Keratinocyte (primary cell): ENCODE measurements at regions not wholly inside any gene's neighbourhood (a gene's known extent, or its start where the extent isn't known, plus 50 kb on each side); places are given as distances from the start of the nearest gene placed in this dataset.

Experiments used
- DNase-seq: peaks from one replicate; pipeline ENCODE4 v3.0.0-alpha.2; 2011; ENCODE audit warnings: low read depth, missing footprints, low spot score
- FAIRE-seq: peaks from 2 replicates; lab custom pipeline; 2011; peaks lifted over from hg19 to GRCh38; lab: Jason Lieb, UNC
- H2AFZ ChIP-seq: 2 replicates; pipeline ENCODE4 v1.6.0; 2012; ENCODE audit warnings: low read length, control low read depth, inconsistent platforms; ENCODE audit not compliant: control insufficient read depth
- H3K27ac ChIP-seq: 2 replicates; pipeline ENCODE4 v1.5.1; 2011; ENCODE audit warnings: low read length; ENCODE audit not compliant: control insufficient read depth, insufficient read depth
- H3K27me3 ChIP-seq: 3 replicates; pipeline ENCODE4 v1.6.0; 2011; ENCODE audit warnings: low read length; ENCODE audit not compliant: control insufficient read depth, insufficient read depth; ENCODE audit errors: extremely low read depth
- H3K36me3 ChIP-seq, 2 experiments: 2 replicates in 1 of 2; 3 replicates in 1 of 2; pipeline ENCODE4 v1.5.1; 2011; ENCODE audit warnings: low read length in 2 of 2, mild to moderate bottlenecking in 1 of 2; ENCODE audit not compliant: control insufficient read depth in 2 of 2, insufficient read depth in 2 of 2; ENCODE audit errors: extremely low read depth in 1 of 2
- H3K4me1 ChIP-seq: 3 replicates; pipeline ENCODE4 v1.5.1; 2011; ENCODE audit warnings: low read length; ENCODE audit not compliant: control insufficient read depth, insufficient read depth; ENCODE audit errors: extremely low read depth
- H3K4me2 ChIP-seq: 3 replicates; pipeline ENCODE4 v1.6.0; 2011; ENCODE audit warnings: low read depth, low read length; ENCODE audit not compliant: control insufficient read depth, insufficient read depth; ENCODE audit errors: extremely low read depth
- H3K4me3 ChIP-seq, 3 experiments: fragments of 200-600 bp in 1 of 3; sonication (generic) in 1 of 3; 2 replicates in 2 of 3; 3 replicates in 1 of 3; pipeline ENCODE4 v1.5.1; 2011 to 2016; ENCODE audit warnings: low read length in 3 of 3, mild to moderate bottlenecking in 3 of 3, control low read depth in 2 of 3, inconsistent platforms in 1 of 3, low read depth in 1 of 3, mixed read lengths in 1 of 3, mixed run types in 1 of 3, moderate library complexity in 1 of 3; ENCODE audit not compliant: control insufficient read depth in 2 of 3, insufficient read depth in 2 of 3; ENCODE audit errors: extremely low read depth in 1 of 3
- H3K79me2 ChIP-seq: 2 replicates; pipeline ENCODE4 v1.6.0; 2012; ENCODE audit warnings: low read length; ENCODE audit not compliant: control insufficient read depth, insufficient read depth
- H3K9ac ChIP-seq: 3 replicates; pipeline ENCODE4 v1.6.0; 2011; ENCODE audit warnings: low read length; ENCODE audit not compliant: control insufficient read depth, insufficient read depth; ENCODE audit errors: extremely low read depth
- H3K9me1 ChIP-seq: 3 replicates; pipeline ENCODE4 v1.6.0; 2011; ENCODE audit warnings: low read length; ENCODE audit not compliant: control insufficient read depth, insufficient read depth; ENCODE audit errors: extremely low read depth
- H3K9me3 ChIP-seq: 2 replicates; pipeline ENCODE4 v1.5.1; 2012; ENCODE audit warnings: low read depth, low read length; ENCODE audit not compliant: control insufficient read depth
- H4K20me1 ChIP-seq: 3 replicates; pipeline ENCODE4 v1.6.0; 2011; ENCODE audit warnings: low read length; ENCODE audit not compliant: control insufficient read depth, insufficient read depth; ENCODE audit errors: extremely low read depth
- CTCF ChIP-seq, 3 experiments: IDR thresholded peaks in 1 of 3; conservative IDR thresholded peaks in 1 of 3; optimal IDR thresholded peaks in 1 of 3; 2 replicates in 2 of 3; 3 replicates in 1 of 3; pipeline versions ENCODE3 to v1.5.1; 2011; ENCODE audit warnings: low read length in 3 of 3, mild to moderate bottlenecking in 3 of 3, moderate library complexity in 2 of 3, control low read depth in 1 of 3, inconsistent platforms in 1 of 3; ENCODE audit not compliant: insufficient read depth in 2 of 3; ENCODE audit errors: extremely low read depth in 1 of 3
- EZH2 ChIP-seq: IDR thresholded peaks from one replicate; pipeline ENCODE4 v1.6.1; 2012; ENCODE audit warnings: inconsistent platforms, mild to moderate bottlenecking, low read length, moderate library complexity
- dilution Hi-C: fragments of 300-500 bp; cut with MboI; formaldehyde crosslinking; loops from one replicate; pipeline ENCODE4 v1.7.0; 2020; ENCODE audit warnings: low sequenced_read_pairs; ENCODE audit not compliant: extremely low pct_ligation_motif_present

DNA sequence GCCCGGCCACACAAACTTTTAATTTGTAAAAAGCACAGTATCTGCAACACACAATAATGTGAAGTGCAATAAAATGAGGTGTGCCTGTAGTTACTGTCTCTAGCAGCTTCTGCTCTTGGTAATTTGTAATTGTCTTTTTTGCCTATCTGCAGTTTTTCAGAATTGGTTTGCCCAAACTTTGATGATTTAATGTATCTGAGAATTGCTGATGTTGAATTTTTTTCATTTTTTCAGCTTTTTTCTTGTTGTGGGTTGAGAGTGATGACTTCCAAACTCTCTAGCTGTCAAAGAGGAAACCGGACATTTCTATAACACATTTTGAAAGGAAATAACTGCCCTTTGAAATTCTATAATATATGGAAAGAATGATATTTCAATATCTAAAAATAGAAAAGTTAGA is 236.9 kb downstream of the RERGL start:
- H3K36me3 ChIP-seq = no peaks in the 10 kb centered on the region
- no peaks in the 10 kb centered on the region for H4K20me1 ChIP-seq
- FAIRE-seq (no peak), DNase-seq (no peak)
- H3K9me3 ChIP-seq = no peaks in the 10 kb centered on the region
- dilution Hi-C loops = no loop called here
- no peaks in the 10 kb centered on the region for H3K79me2 ChIP-seq
- no peak overlapping the region for H2AFZ ChIP-seq
- H3K9ac ChIP-seq = no peak overlapping the region
- TF ChIP-seq CTCF (optimal IDR thresholded peaks at IDR 0.05 in 1 of 3, IDR thresholded peaks at IDR 0.05 in 1 of 3, conservative IDR thresholded peaks at IDR 0.05 in 1 of 3; ENCODE audit: extremely low read depth in 1 of 3, insufficient read depth in 2 of 3, low read length in 3 of 3) (no peak), EZH2 (no peak)
- no peaks in the 10 kb centered on the region for H3K27me3 ChIP-seq
- H3K4me2 ChIP-seq = no peak overlapping the region
- H3K27ac ChIP-seq = no peak overlapping the region
- no peaks in the 10 kb centered on the region for H3K9me1 ChIP-seq
- no peak overlapping the region for H3K4me3 ChIP-seq
- no peaks in the 10 kb centered on the region for H3K4me1 ChIP-seq

- dilution Hi-C loops = no loop called here
- no peak for FAIRE-seq
- H4K20me1 ChIP-seq = no peaks in the 10 kb centered on the region
- no peak for DNase-seq
- TF ChIP-seq CTCF (optimal IDR thresholded peaks at IDR 0.05 in 1 of 3, IDR thresholded peaks at IDR 0.05 in 1 of 3, conservative IDR thresholded peaks at IDR 0.05 in 1 of 3; ENCODE audit: extremely low read depth in 1 of 3, insufficient read depth in 2 of 3, low read length in 3 of 3) = no peak
- no peak for TF ChIP-seq EZH2
- H3K36me3 ChIP-seq = no peaks in the 10 kb centered on the region
- no peak overlapping the region for H2AFZ ChIP-seq
- H3K4me1 ChIP-seq = no peaks in the 10 kb centered on the region
- no peaks in the 10 kb centered on the region for H3K9me3 ChIP-seq
- H3K4me2 ChIP-seq = no peak overlapping the region
- no peaks in the 10 kb centered on the region for H3K79me2 ChIP-seq
- H3K4me3 ChIP-seq = no peak overlapping the region
- H3K27ac ChIP-seq = no peak overlapping the region
- H3K9ac ChIP-seq = no peak overlapping the region
- H3K9me1 ChIP-seq = no peaks in the 10 kb centered on the region
- H3K27me3 ChIP-seq = no peaks in the 10 kb centered on the region
Measured at GRCh38 chr12:17841496-17841895, 248.5 kb downstream of the RERGL start.
